ENCODE measurements at regions not wholly inside any gene's neighbourhood (a gene's known extent, or its start where the extent isn't known, plus 50 kb on each side); places are given as distances from the start of the nearest gene placed in this dataset.
"Not testable (repeated sequence)": the region's sequence is repeated elsewhere in the genome, so short reads cannot be mapped to it uniquely, and the experiment has no call there.

DNA sequence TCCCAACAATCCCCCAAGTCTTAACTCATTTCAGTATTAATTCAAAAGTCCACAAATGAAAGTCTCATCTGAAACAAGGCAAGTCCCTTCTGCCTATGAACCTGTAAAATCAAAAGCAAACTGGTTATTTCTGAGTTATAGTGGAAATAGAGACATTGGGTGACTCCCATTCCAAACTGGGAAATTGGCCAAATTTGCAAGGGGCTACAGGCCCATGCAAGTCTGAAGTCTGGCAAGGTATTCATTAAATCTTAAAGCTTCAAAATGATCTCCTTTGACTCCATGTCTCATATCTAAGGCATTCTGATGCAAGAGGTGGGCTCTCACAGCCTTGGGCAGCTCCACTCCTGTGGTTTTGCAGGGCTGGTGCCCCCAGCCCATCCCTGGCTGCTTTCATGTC lies 167.9 kb downstream of the HTR1A start:
- Histone ChIP-seq H3K9ac (ENCODE audit: insufficient read length) (no peak overlapping the region), H3K36me3 (ENCODE audit: insufficient read depth, low read length) (no peaks in the 10 kb centered on the region), H3K4me3 (no peak overlapping the region), H3K27ac (no peak overlapping the region), H3K9me3 (ENCODE audit: low read depth, low read length) (no peaks in the 10 kb centered on the region)
- DNase-seq (ENCODE audit: low read depth, low spot score), result no peak
- no peak for TF ChIP-seq POLR2AphosphoS5 (IDR thresholded peaks at IDR 0.05; ENCODE audit: borderline replicate concordance, low read depth, low read length)
- no peak for TF ChIP-seq FOXP2 (optimal IDR thresholded peaks at IDR 0.05; ENCODE audit: control extremely low read depth, extremely low read length, insufficient read depth)
- no peak for TF ChIP-seq EZH2 (IDR thresholded peaks at IDR 0.05)

DNA sequence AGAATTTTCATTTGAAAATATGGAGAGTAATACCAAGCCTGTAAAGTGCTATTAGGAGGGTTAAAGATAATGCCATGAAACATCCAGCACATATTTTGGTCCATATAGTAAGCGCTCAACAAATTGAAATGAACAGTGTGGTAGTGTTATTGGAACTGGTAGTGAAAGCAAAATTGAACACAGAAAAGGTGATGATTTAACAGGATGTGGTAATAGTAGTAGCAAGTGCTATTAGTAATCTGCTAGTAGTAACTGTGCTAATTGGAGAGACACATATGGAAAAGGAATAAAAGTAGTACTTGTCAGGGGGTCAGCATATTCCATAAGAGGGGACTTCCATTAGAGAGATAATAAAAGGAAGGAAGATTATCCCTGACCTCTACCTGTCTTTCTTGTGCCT lies 187.3 kb downstream of the HTR1A start:
- no peaks in the 10 kb centered on the region for H3K9me3 ChIP-seq (ENCODE audit: low read depth, low read length)
- H3K9ac ChIP-seq (ENCODE audit: insufficient read length), result no peak overlapping the region
- TF ChIP-seq EZH2 (IDR thresholded peaks at IDR 0.05), result no peak
- no peak for TF ChIP-seq POLR2AphosphoS5 (IDR thresholded peaks at IDR 0.05; ENCODE audit: borderline replicate concordance, low read depth, low read length)
- H3K36me3 ChIP-seq (ENCODE audit: insufficient read depth, low read length), result no peaks in the 10 kb centered on the region
- DNase-seq (ENCODE audit: low read depth, low spot score), result no peak
- no peak overlapping the region for H3K4me3 ChIP-seq
- no peak overlapping the region for H3K27ac ChIP-seq

DNA sequence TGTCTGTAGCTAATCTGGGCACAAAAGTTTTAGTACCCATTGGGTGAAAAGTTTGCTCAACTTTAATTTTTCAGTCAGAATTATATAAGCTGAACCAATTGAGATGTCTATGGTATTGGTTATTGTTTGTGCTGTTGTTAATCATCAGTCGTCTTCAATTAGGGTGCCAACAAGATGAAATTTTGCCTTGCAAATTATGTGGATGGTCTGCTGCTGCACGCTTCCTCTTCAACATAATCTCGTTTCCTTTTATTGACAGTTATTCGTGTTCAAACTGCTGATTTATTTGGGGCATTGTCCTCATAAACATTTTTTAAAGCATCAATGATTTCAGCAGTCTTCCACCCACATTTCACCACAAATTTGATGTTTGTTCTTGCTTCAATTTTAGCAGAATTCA lies 194.0 kb downstream of the HTR1A start:
- TF ChIP-seq FOXP2 (optimal IDR thresholded peaks at IDR 0.05; ENCODE audit: control extremely low read depth, extremely low read length, insufficient read depth) (no peak), EZH2 (IDR thresholded peaks at IDR 0.05) (no peak), POLR2AphosphoS5 (IDR thresholded peaks at IDR 0.05; ENCODE audit: borderline replicate concordance, low read depth, low read length) (no peak)
- no peak overlapping the region for H3K9ac ChIP-seq (ENCODE audit: insufficient read length)
- DNase-seq (ENCODE audit: low read depth, low spot score), result no peak
- no peaks in the 10 kb centered on the region for H3K9me3 ChIP-seq (ENCODE audit: low read depth, low read length)
- no peaks in the 10 kb centered on the region for H3K36me3 ChIP-seq (ENCODE audit: insufficient read depth, low read length)
- H3K4me3 ChIP-seq, result no peak overlapping the region
- no peak overlapping the region for H3K27ac ChIP-seq

DNA sequence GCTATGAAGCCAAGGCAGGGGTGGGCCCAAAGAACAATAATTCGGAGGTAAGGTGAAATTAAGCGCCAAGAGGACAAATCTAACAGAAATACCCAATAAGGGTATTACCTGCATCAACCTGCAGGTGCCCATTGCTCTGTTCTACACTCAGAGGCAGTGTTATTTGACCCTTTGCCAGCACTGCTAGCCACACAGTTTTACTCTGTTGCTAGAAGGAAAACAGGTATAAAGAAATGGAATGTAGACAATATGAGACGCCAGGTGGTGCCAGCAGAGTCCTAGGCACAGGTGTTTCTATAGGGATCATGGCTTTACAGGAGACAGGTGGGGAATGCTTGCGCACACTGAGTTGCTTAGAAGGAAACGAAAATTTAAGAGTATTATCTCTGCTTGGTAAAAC lies 201.3 kb downstream of the HTR1A start:
- Histone ChIP-seq H3K4me3 (no peak overlapping the region), H3K9ac (ENCODE audit: insufficient read length) (no peak overlapping the region)
- TF ChIP-seq FOXP2 (optimal IDR thresholded peaks at IDR 0.05; ENCODE audit: control extremely low read depth, extremely low read length, insufficient read depth), result no peak
- no peak for TF ChIP-seq EZH2 (IDR thresholded peaks at IDR 0.05)
- TF ChIP-seq POLR2AphosphoS5 (IDR thresholded peaks at IDR 0.05; ENCODE audit: borderline replicate concordance, low read depth, low read length), result no peak

DNA sequence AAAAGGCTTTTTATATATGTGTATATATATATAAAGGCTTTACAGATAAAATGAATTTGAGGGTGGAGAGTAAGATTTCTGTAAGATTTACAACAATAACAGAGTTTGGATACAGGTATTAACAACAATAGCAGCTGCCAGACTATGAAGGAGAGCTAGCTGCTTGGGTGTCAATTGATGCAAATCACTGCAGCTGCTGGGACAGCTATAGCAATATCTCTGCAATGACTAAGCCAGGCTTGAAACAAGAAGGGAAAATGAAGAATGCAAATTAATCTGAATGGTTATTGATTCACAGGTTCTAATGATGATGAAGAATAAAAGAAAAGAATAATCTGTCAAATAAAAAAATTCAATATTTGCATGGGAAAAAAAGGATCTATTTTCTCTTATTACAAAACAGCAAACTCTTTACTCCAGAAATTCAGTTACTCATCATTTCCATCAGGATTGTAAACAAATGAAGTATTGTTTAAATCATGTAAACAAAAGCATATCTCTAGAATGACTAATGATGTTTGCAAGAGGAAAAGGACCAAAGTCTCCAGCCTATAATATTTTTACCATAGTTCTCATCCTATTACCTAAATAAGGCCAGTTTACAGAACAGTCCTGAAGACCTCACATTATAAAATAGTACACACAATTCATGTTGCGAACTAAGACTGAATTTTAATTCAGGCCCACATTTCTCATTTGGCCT lies 219.0 kb downstream of the HTR1A start:
- H3K36me3 ChIP-seq (ENCODE audit: insufficient read depth, low read length), result no peaks in the 10 kb centered on the region
- TF ChIP-seq EZH2 (IDR thresholded peaks at IDR 0.05), result no peak
- no peak for TF ChIP-seq POLR2AphosphoS5 (IDR thresholded peaks at IDR 0.05; ENCODE audit: borderline replicate concordance, low read depth, low read length)
- TF ChIP-seq FOXP2 (optimal IDR thresholded peaks at IDR 0.05; ENCODE audit: control extremely low read depth, extremely low read length, insufficient read depth), result no peak
- H3K9me3 ChIP-seq (ENCODE audit: low read depth, low read length), result no peaks in the 10 kb centered on the region
- no peak overlapping the region for H3K9ac ChIP-seq (ENCODE audit: insufficient read length)
- no peak overlapping the region for H3K27ac ChIP-seq
- no peak for DNase-seq (ENCODE audit: low read depth, low spot score)
- H3K4me3 ChIP-seq, result no peak overlapping the region

More for the DNA sequence above, 201.3 kb downstream of the HTR1A start:
- Histone ChIP-seq H3K27ac (no peak overlapping the region), H3K9me3 (ENCODE audit: low read depth, low read length) (no peaks in the 10 kb centered on the region), H3K36me3 (ENCODE audit: insufficient read depth, low read length) (no peaks in the 10 kb centered on the region)
- no peak for DNase-seq (ENCODE audit: low read depth, low spot score)

DNA sequence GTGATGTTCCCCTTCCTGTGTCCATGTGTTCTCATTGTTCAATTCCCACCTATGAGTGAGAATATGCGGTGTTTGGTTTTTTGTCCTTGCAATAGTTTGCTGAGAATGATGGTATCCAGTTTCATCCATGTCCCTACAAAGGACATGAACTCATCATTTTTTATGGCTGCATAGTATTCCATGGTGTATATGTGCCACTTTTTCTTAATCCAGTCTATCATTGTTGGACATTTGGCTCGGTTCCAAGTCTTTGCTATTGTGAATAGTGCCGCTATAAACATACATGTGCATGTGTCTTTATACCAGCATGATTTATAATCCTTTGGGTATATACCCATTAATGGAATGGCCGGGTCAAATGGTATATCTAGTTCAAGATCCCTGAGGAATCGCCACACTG lies 229.4 kb downstream of the HTR1A start:
- not testable (repeated sequence) for DNase-seq (ENCODE audit: low read depth, low spot score); H3K36me3 ChIP-seq (ENCODE audit: insufficient read depth, low read length); H3K27ac ChIP-seq; H3K4me3 ChIP-seq; H3K9ac ChIP-seq (ENCODE audit: insufficient read length); H3K9me3 ChIP-seq (ENCODE audit: low read depth, low read length)

DNA sequence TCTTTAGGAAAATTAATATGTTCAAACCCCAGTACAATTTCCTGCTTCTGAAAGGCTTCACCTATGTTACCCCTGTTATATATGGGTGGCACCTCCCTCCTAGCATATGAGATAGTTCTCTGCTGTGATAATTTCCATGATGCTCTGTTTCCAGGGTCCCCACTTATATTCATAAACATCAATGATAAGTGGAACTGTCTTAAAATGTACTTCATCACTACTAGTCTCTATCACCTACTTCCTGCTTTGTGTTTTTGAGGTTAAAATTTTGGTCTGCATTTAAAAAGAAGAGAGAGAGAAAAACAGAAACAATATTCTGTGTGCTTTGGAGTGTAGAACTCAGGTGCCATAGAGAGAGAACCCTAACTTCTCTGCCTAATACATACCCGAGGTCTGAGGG lies 234.7 kb downstream of the HTR1A start:
- Histone ChIP-seq H3K27ac (no peak overlapping the region), H3K9me3 (ENCODE audit: low read depth, low read length) (no peaks in the 10 kb centered on the region), H3K4me3 (no peak overlapping the region), H3K36me3 (ENCODE audit: insufficient read depth, low read length) (no peaks in the 10 kb centered on the region), H3K9ac (ENCODE audit: insufficient read length) (no peak overlapping the region)
- TF ChIP-seq FOXP2 (optimal IDR thresholded peaks at IDR 0.05; ENCODE audit: control extremely low read depth, extremely low read length, insufficient read depth) (no peak), EZH2 (IDR thresholded peaks at IDR 0.05) (no peak), POLR2AphosphoS5 (IDR thresholded peaks at IDR 0.05; ENCODE audit: borderline replicate concordance, low read depth, low read length) (no peak)
- no peak for DNase-seq (ENCODE audit: low read depth, low spot score)

DNA sequence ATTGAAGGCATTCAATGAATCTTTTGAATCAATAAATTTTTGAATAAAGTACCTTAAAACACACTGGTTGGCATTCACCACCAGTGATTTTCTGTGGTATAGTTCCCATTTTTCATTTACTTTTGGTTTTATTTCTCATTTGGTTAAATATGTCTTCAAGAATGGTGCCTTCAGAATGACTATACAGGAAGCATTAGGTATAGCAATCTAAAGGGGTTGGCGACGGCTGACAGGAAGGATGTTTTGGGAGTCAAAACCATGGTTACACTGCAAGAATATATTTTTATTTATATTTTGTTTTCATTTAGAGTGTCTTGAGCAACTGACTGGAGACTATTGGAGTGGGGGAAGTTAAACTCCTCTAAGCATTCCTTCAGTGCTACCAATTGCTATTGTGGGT lies 235.7 kb downstream of the HTR1A start:
- no peak overlapping the region for H3K9ac ChIP-seq (ENCODE audit: insufficient read length)
- TF ChIP-seq EZH2 (IDR thresholded peaks at IDR 0.05) (no peak), POLR2AphosphoS5 (IDR thresholded peaks at IDR 0.05; ENCODE audit: borderline replicate concordance, low read depth, low read length) (no peak), FOXP2 (optimal IDR thresholded peaks at IDR 0.05; ENCODE audit: control extremely low read depth, extremely low read length, insufficient read depth) (no peak)
- DNase-seq (ENCODE audit: low read depth, low spot score), result no peak
- no peaks in the 10 kb centered on the region for H3K9me3 ChIP-seq (ENCODE audit: low read depth, low read length)
- no peaks in the 10 kb centered on the region for H3K36me3 ChIP-seq (ENCODE audit: insufficient read depth, low read length)
- H3K27ac ChIP-seq, result no peak overlapping the region
- H3K4me3 ChIP-seq, result no peak overlapping the region

DNA sequence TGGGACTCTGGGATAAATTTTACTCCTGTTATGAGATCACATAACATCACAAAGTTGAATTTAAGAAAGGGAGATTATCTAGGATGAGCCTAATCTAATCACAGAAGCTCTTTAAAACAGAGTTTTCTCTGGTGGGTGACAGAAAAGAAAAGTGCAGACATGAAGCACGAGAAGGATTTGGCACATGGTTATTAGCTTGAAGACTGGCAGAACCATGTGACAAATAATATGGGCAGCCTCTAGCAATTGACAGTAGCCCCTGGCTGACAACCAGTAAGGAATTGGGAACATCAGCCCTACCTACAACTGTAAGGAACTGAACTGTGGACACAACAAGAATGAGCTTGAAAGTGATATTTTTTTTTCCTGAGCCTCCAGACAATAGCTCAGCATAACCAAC lies 243.1 kb downstream of the HTR1A start:
- Histone ChIP-seq H3K4me3 (no peak overlapping the region), H3K27ac (no peak overlapping the region), H3K9me3 (ENCODE audit: low read depth, low read length) (no peaks in the 10 kb centered on the region), H3K9ac (ENCODE audit: insufficient read length) (no peak overlapping the region), H3K36me3 (ENCODE audit: insufficient read depth, low read length) (no peaks in the 10 kb centered on the region)
- no peak for DNase-seq (ENCODE audit: low read depth, low spot score)
- TF ChIP-seq EZH2 (IDR thresholded peaks at IDR 0.05), result no peak
- TF ChIP-seq FOXP2 (optimal IDR thresholded peaks at IDR 0.05; ENCODE audit: control extremely low read depth, extremely low read length, insufficient read depth), result no peak
- no peak for TF ChIP-seq POLR2AphosphoS5 (IDR thresholded peaks at IDR 0.05; ENCODE audit: borderline replicate concordance, low read depth, low read length)

All from SK-N-MC (cell line).